PC-9 (cell line): ENCODE measurements at regions not wholly inside any gene's neighbourhood (a gene's known extent, or its start where the extent isn't known, plus 50 kb on each side); places are given as distances from the start of the nearest gene placed in this dataset.

Source experiments
- CTCF ChIP-seq: fragments of 200-600 bp; sonication (generic); conservative IDR thresholded peaks from 2 replicates; pipeline ENCODE4 v1.6.1; 2017; ENCODE audit warnings: mixed run types, antibody characterized with exemption, mild to moderate bottlenecking, moderate library complexity
- EZH2 ChIP-seq: fragments of 200-600 bp; sonication (generic); IDR thresholded peaks from 2 replicates; pipeline ENCODE4 v1.8.0; 2017; ENCODE audit warnings: antibody characterized with exemption, low read depth

- TF ChIP-seq CTCF (no peak), EZH2 (no peak)
Observed at GRCh38 chr20:3339076-3339475, 68.4 kb downstream of the DNAAF9 start.
